Activated naive CD4-positive, alpha-beta T cell treated with Interleukin-2 at 50 U/mL for 16 hours (primary cell): ENCODE measurements at regions not wholly inside any gene's neighbourhood (a gene's known extent, or its start where the extent isn't known, plus 50 kb on each side); places are given as distances from the start of the nearest gene placed in this dataset.

Experiments used
- DNase-seq: peaks from one replicate; pipeline ENCODE4 v3.0.0-alpha.2; 2020

DNA sequence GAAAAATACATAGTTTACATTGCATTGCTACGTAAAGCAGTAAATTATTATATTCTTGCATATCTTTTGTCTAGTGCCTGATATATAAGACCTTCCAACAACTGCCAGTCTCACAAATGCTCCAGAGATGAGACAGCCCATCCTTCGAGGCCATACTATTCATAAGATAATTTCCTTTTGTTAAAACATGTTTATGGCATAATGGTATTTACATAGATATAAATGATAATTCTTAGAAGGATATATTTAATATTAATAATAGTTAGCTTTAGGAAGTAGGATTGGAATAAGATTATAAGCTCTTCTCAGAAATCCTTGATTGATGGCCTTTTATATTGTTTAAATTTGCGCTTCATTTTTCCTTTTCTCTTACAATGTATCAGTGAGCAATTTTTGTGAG, 1410.1 kb upstream of the MIR17HG start:
- no peak for DNase-seq

DNA sequence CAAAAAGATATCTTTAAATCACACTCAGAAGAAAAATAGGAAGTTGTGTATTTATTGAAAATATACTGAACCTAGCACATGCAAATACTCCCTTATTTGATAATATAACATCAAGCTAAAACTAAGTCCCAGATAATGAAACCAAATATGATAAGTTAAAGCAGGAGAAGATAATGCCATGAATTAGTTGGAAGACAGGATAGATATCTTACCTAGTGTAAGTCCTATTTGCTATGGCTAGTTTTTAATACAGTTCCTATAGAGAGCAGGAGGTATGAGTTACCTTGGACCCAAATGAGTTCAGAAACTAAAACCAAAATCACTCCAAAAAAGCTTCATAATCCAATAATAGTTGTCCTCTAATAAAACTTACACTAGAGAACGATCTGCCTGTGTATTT, 1407.1 kb upstream of the MIR17HG start:
- DNase-seq: no peak

DNA sequence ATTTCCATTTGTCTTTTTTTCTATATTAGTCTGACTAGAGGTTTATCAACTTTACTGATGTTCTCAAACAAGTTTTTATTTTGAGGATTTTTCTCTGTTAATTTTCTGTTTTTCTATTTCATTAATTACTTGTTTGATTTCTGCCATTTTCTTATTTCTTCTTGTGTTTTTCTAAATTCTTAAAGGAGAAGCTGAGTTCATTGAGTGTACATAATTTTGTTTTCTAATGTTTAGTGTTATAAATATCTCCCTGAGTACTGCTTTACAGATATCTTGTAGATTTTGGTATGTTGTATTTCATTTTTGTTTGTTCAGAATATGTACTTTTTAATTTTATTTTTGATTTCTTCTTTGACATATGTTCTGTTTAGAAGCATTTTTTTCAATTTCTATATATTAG, 1404.3 kb upstream of the MIR17HG start:
- DNase-seq: no peak

DNA sequence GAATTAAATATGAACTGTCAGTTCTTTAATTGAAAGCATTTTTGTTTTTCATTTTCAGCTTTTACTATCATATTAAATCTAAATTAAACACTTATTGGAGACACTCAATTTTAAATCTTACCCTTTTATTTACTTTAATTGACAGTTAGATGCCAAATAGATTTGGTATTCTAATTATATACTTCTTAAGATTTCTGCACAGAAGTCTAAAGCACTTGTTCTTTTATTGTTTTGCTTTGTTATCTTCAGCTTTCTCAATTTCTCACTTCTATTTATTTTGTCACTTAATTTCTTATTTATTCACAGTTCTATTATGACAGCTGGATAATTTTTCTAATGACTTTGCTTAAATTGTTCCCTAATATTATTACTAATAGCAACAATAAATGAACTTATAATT, 1397.3 kb upstream of the MIR17HG start:
- no peak for DNase-seq

DNA sequence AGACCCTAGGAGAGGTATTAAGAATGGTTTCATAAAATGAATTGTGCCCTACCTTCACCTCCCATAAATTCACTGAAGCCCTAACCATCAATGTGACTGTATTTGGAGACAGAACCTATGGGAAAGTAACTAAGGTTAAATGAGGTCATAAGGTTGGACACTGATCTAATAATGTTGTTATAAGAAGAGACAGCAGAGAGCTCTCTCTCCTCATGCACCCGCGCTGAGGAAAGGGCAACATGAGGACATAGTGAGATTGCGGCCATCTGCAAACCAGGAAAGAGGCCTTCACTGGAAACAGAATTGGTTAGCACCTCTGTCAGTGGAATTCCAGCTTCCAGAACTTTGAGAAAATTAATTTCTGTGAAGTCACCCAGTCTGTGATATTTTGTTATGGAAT, 1396.1 kb upstream of the MIR17HG start:
- no peak for DNase-seq

DNA sequence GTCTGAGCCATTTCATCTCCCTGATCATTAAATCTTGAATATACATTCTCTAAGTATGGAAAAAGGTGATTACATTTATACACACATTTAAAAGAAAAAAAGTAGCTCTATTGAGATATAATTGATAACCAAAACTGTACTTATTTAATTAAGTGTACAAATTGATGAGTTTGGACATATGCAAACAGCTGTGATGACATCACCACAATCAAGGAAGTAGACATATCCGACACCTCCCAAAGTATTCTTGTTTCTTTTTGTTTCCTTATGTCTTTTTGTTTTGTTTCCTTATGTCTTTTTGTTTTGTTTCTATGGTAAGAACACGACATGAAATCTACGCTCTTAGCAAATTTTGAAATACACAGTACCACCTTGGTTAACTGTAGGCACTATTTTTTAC, 1393.9 kb upstream of the MIR17HG start:
- DNase-seq: no peak

DNA sequence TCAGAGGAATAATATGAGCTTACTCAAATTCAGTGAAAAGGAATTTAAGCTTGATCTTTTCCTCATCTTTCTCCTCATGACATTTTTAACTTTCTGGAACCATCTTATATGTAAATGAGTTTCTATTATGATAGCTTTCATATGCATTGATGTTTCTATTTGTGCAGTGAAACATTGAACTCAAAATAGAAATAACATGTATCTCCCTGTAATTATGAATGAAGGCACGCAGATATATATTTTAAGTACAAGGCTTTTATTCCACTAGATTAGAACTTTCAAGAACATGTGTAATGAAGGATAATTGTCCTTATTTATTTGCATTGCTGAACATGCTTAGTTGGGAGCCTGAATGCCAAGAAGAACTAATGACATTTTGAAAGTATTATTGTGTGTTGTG, 1391.7 kb upstream of the MIR17HG start:
- DNase-seq: no peak

DNA sequence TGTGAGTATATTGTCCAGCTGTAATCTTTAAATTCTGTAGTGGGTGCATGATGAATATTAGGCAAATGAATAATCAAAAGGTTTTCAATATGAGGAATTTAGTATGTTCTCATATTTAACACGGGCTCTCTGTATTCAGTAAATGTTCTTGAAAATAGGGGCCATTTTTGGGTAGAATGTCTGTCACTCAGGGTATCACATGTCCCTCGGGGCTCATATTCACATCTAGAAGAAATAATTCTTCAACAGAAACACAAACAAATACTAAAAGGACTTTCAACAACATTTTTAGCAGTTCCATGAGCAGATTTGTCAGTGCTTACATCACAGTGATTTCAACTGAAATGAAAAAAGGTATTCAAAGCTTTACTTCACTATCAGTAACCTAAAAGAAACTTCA, 1388.4 kb upstream of the MIR17HG start:
- DNase-seq: no peak

DNA sequence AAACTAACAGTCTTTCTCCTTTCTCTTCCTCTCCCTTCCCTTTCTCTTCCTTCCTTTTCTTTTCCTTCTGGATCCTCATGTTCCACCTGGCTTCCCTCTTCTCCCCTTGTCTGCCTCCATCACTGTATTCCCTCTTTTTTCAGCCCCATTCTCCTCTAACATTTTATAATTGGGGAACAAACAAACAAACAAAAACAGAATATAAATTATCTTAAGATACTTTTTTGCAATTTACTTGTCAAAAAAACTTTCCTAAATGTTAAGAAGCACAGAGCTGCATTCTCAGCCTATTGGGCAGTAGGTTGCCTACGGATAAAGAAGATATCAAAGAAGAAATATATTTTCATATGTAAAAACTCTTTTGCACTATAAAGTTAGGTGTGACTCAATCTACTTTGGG, 1382.2 kb upstream of the MIR17HG start:
- DNase-seq: no peak

DNA sequence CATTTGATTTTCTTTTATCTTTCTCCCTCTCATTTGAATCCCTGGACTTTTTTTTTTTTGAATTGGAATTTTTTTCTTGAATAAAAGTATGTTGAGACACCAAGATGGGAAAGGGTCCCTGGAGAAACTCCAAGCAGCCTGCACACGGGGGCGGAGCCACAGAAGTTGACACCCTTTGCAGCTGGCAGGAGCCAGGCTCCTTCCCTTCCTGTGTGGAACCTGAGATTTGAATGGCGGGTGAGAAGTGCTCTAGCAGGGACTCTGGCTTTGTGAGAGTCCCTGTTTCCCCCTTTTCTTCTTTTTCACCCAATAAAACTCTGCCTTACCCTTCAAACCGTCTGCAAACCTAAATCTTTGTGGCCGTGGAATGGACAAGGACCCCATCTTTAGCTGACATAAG, 1381.0 kb upstream of the MIR17HG start:
- no peak for DNase-seq

DNA sequence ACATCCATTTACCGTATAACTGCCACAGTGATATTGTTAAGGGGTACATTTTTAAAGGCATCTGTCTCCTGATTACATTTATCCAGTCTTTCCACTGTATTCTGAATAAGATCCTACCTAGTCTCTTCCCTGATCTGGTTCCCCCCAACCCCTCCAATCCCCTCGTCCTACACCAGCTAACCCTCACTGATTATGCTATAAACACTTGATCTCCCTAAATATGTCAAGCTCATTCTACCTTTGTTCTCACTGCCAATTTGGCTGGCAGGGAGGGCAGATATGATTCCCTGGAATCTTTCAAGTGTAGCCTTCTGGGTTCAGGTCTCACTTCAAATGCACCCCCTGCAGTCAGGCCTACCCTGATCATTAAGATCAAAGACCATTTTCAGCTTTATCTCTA, 1379.8 kb upstream of the MIR17HG start:
- no peak for DNase-seq

DNA sequence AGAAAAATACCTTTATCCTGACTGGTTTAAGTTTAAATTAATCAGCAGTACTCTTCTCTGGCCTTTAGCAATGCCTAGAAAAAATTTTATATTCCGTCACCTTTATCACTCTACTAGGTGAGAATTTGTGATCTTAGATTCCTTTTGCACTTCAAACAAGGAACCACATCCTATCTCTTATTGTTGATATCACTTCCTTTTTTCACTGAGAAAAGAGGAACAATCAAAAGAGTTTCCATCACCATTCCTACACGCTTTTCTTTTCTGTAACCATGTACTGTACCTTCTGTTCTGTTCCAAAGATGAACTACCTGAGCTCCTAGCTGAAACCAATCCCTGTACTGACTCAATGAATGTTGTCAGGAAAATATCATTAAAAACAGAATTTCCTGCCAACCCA, 1379.0 kb upstream of the MIR17HG start:
- no peak for DNase-seq

DNA sequence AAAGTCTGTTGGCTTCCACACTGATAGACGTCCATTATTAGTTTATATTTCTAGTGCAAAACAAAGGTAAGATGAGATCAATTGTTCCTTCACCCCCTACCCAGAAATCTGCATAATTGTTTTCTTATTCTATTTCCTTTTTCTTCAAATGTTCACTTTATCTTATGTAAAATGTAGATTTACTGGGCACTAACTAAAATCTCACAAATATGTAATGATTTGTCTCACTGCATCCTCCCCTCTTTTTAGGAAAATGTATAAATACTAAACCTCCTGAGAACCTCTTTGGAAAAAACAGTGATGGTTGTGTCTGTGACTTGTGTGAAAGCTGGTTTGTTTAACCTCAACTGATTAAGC, 1377.2 kb upstream of the MIR17HG start:
- DNase-seq: no peak

DNA sequence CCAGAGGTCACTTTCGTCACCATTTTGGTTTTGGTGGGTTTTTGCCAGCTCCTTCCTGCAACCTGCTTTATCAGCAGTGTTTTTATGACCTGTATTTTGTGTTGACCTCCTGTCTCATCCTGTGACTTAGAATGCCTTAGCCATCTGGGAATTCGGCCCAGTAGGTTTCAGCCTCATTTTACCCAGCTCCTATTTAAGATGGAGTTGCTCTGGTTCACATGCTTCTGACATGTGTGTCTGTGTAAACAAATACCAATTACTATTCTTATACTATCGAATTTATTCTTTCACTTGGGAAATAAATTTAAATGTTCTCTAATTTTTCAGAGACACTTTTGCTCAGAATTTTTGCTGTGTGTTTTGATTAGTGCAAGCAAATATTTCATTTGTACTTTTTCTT, 1370.3 kb upstream of the MIR17HG start:
- no peak for DNase-seq

DNA sequence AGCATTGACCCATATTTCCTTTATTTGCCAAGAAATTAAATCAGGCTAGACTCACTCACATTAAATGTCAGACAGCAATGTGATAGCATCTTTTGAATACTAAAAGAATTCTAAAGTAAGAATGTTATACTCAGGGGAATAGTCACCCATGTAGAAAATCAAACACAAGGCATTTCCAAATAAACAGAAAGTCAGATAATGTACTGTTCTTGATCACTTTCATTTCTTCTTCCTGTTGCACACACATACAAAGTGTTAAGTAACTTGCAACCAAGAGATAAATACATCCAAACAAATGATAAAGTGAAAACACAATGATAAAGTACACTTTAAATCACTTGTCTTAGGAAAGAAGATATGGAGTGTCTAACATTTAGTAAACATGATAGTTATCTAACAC, 1366.6 kb upstream of the MIR17HG start:
- no peak for DNase-seq

DNA sequence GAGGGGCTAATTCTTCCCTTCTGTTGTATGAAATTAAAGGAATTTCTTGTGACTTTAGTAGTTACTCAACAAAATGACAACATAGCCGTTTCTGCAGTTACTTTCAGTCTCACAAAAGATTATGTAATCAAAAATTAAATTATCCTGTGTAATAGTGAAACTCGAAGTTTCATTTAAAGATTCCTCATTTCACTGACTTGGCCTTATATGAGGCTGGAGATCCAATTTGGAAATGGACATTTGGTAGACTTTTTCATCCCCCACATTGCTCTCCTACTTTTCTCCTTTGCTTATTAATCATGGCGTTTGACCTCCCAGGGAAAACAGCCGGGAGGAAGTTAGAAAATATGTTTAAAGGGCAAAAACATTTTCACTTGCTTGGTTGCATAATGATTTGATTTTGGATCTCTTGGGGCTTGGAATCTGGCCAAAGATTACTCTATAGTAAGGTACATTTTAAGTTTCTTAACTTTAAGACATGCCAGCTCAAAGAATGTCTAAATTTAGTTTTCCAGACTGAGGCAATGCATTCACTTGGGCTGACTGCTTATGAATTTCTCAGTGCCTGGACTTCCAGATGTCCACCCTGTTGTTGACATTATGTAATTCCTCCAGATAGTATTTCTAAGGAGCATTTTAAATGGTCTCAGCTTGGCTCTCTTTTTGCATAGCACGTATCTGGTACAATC, 1364.9 kb upstream of the MIR17HG start:
- no peak for DNase-seq

DNA sequence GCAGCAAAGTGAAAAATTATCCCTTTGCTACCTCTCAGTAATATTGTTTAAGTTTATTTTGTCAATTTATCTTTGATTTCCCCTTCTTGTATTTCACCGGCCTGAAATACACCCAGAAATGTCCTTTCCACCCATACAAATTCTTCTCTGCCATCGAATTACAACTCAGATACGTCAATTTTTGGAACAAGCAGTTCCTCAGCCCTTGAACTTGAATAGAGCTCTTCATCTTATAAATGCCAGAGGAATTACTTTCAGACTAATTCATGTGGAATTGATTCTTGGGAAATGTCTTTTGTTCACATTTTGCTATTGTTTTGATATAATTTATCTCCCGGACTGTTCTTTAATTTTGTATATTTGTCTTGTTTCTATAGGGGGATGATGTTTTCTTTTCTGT, 1359.3 kb upstream of the MIR17HG start:
- no peak for DNase-seq

DNA sequence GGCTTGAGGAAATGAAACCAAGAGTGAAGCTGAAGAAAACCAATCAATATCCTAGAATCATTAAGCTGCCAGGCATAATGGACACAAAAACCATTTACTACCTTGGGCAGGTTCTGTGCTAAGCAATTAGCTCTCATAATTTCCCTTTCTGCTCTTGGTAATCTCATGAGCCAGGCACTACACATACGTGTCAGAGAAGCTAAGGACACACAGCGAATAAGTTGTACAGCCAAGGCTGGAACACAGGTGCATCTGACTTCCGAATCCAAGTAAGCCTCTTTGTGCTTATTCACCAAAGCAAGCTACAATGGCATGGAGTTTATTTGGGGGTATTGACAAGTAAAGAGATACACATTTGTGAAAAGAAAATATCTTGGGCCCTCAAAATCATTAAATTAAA, 1343.9 kb upstream of the MIR17HG start:
- DNase-seq: no peak

DNA sequence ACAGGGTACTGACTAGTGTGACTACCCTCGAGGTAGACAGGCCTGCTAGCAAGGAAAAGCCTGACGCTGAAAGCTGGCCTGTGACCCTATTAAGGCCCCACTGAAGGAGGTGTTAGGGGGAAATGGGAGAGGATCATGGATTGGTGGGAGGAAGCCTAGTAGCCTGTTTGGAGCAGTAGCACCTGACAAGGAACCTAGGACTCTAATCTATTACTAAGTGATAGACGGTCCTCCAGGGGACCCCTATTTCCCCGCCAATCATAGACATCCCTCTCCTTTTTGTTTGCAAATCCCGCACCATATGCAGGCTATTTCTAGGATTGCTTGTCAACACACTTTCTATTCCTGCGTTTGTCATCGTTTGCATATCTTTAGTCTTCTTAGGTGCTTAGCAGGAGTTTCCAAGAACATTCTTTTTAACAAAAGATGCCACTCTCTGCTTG, 1338.8 kb upstream of the MIR17HG start:
- DNase-seq: no peak

DNA sequence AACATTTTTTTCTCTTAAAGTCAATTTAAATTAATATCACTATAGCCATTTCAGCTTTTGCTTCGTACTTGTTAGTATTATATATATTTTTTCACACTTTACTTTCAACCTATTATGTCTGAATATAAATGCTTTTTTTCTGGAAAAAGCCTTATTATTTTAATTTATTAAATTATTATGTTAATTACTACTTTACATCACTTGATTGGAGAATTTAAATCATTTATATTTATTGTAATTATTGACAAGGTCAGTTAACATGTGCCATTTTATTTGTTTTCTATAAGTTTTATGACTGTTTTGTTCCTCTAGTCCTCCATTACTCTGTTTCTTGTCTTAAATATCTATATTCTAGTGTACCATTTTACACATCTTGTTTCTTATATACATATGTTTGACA, 1333.4 kb upstream of the MIR17HG start:
- no peak for DNase-seq

DNA sequence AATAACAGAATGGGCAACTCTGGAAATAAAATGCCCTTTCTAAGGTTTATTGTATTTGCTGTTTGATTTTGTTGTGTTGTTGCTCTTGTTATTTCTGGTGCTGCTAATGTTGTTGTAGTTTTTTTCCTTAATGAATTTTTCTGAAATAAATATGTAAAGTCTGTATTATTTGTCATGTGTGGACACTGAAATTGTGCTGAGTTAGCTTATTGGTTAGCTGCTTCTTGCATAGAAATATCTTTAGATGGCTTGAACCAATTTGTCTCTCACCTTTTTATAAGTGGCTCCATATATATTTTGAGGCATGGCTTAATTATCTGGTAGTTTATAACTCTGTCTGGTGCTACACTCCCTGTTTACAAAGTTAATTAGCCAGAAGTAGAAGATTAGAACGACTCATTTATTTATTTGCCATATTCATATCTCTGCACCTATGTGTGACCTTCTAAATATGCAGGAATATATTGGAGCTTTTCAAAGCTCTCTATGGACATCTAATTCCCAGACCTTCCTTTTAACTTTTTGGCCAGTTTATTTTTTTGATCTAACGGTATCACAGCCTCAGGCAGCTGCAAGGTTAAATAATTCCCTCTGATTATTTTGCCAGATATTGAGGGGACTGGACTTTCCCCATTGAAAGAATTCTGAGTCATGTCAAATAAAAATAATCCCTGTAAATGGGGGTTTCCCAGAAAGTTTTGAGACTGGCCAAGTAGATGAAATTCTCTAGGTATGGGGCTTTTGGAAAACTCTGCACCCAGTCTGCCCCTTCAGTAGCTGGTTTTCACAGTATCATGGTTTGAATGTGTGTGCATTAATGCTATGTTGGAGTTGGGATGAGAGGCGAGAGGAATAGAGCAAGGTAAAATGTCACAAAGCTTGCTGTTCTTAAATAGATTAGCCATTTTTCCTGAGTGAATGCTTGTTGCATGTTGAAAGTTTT, 1331.7 kb upstream of the MIR17HG start:
- no peak for DNase-seq

DNA sequence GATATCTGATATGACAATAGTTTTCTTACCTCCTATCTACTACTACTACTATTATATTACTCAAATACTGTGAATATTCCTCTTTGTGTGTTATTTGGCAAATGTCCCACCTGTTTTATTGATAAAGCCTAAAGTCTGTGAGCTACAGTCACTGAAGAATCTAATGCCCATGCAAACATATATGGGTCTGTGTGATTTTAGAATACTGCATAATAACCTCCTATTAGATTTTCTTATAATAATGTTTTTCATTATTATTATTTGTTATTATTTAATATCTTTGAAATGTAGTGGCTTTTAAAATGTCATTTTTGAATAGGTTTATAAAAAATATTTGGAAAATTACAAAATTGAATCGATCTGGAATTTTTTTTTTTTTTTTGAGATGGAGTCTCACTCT, 1330.8 kb upstream of the MIR17HG start:
- DNase-seq: no peak

DNA sequence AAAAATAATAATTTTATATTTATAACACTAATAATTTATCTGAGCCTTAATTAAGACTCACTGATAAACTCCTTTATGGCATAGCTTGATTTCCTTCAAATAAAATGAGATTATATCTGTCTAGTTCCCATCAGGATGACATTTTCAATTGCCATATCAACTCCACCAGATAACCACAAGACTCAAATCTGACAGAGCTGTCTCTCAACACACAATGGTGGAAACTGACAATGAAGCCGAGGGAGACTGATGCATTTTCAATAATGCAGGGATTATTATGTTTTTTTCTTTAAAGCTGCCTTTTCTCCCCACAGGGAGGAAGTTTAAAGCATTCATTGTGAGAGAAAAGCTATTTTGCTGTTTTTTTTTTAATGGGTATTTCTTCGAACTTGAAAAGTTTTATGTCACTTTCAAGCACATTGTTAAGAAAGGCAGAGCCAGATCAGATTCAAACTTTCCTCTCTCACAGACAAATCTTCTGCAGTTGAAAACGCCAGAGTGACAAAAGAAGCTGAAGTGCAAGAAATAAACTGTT, 1326.9 kb upstream of the MIR17HG start:
- DNase-seq: no peak

DNA sequence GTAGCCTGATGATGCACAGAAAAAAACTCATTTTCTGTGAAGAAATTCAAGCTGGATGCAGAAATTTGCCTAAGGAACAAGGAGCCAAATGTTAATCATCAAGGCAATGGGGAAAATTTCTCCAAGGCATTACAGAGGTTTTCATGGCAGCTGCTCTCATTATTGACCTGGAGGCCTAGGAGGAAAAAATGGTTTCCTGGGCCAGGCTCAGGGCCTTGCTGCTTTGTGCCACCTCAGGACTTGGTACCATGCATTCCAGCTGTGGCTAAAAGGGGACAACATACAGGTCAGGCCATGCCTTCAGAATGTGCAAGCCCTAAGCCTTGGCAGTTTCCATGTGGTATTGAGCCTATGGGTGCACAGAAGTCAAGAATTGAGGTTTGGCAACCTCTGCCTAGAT, 1320.1 kb upstream of the MIR17HG start:
- no peak for DNase-seq
